Activated gamma-delta T cell treated with Interleukin-2 at 50 U/mL for 16 hours (primary cell): ENCODE measurements at regions not wholly inside any gene's neighbourhood (a gene's known extent, or its start where the extent isn't known, plus 50 kb on each side); places are given as distances from the start of the nearest gene placed in this dataset.

Source experiments
- DNase-seq: peaks from one replicate; pipeline ENCODE4 v3.0.0-alpha.2; 2020

- DNase-seq, result no peak
Measured at GRCh38 chrX:45803383-45803921, 602.8 kb upstream of the DIPK2B start.

GRCh38 chrX:45801554-45801953 is 600.9 kb upstream of the DIPK2B start:
- no peak for DNase-seq

GRCh38 chrX:45800746-45801453 is 600.2 kb upstream of the DIPK2B start:
- peak; percentile 9 for DNase-seq

- no peak for DNase-seq
Measured at GRCh38 chrX:45799576-45799975, 598.9 kb upstream of the DIPK2B start.

- no peak for DNase-seq
Measured at GRCh38 chrX:45795546-45795945, 594.9 kb upstream of the DIPK2B start.

- DNase-seq, result no peak
Measured at GRCh38 chrX:45794995-45795337, 594.3 kb upstream of the DIPK2B start.

GRCh38 chrX:45794323-45794994 is 593.8 kb upstream of the DIPK2B start:
- DNase-seq, result no peak

GRCh38 chrX:45788941-45789348 is 588.3 kb upstream of the DIPK2B start:
- DNase-seq, result no peak

- DNase-seq, result no peak
Measured at GRCh38 chrX:45788315-45788714, 587.6 kb upstream of the DIPK2B start.

- no peak for DNase-seq
Measured at GRCh38 chrX:45784590-45784989, 583.9 kb upstream of the DIPK2B start.

- DNase-seq, result no peak
Measured at GRCh38 chrX:45783002-45783401, 582.3 kb upstream of the DIPK2B start.

- no peak for DNase-seq
Measured at GRCh38 chrX:45781901-45782553, 581.4 kb upstream of the DIPK2B start.

- DNase-seq, result no peak
Measured at GRCh38 chrX:45778616-45779015, 577.9 kb upstream of the DIPK2B start.

GRCh38 chrX:45777366-45777765 is 576.7 kb upstream of the DIPK2B start:
- DNase-seq, result no peak

GRCh38 chrX:45775468-45775867 is 574.8 kb upstream of the DIPK2B start:
- no peak for DNase-seq

- DNase-seq, result no peak
Measured at GRCh38 chrX:45774961-45775360, 574.3 kb upstream of the DIPK2B start.

- no peak for DNase-seq
Measured at GRCh38 chrX:45773572-45773971, 572.9 kb upstream of the DIPK2B start.

GRCh38 chrX:45771560-45772340 is 571.1 kb upstream of the DIPK2B start:
- peak; percentile 33 for DNase-seq

- DNase-seq, result no peak
Measured at GRCh38 chrX:45771114-45771513, 570.4 kb upstream of the DIPK2B start.

GRCh38 chrX:45769761-45770582 is 569.3 kb upstream of the DIPK2B start:
- no peak for DNase-seq

- no peak for DNase-seq
Measured at GRCh38 chrX:45768666-45769236, 568.1 kb upstream of the DIPK2B start.

GRCh38 chrX:45766981-45767501 is 566.4 kb upstream of the DIPK2B start:
- DNase-seq, result no peak
